Dedifferentiated amniotic fluid mesenchymal stem cell (primary cell): ENCODE measurements at regions not wholly inside any gene's neighbourhood (a gene's known extent, or its start where the extent isn't known, plus 50 kb on each side); places are given as distances from the start of the nearest gene placed in this dataset.
A peak's percentile ranks its signal among the peaks of the same experiment; 100 is the strongest.
"Not testable (repeated sequence)": the region's sequence is repeated elsewhere in the genome, so short reads cannot be mapped to it uniquely, and the experiment has no call there.

Source experiments
- DNase-seq: peaks from one replicate; pipeline ENCODE4 v3.0.0-alpha.2; 2016; ENCODE audit errors: extremely low spot score

- DNase-seq: no peak
These were observed 154.3 kb upstream of the TENT5A start for GRCh38 chr6:81906709-81907204.

DNA sequence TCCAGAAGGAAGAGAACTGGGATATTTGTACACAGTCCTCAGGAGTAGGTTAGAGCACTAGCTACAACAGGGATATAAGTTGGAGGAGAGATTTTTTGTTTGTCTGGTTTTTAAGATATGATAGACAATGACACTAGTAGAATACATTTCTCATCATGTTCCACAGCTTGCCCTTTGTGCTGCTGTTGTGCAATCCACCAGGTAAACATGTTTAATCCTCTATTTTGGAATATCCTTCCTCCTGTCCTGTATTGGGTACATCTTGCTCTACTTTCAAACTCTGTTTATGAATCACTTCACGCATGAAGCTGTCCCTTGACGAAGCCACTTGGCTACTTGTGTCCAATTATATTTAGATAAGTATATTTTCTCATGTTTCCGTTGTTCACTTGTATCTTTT is 153.6 kb upstream of the TENT5A start:
- no peak for DNase-seq

DNA sequence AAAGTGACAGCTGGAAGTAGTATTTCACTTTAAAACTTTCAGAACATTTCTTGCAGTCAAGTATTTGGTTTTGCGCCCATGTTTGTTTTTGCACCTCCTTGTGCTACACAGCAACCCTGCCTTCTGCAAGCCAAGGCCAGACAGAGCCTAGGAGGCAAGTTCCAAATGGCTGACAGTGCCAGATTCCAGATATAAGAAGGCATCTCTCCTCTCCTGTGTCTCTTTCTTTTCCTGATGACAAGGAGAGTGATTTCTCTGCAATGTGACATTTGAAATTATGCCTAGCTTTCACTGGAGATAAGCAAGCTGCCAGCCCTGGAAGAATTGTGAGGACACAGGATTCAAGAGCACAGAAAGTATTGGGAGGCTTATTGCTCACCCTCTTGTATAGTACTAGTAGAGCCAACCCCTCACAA is 149.1 kb upstream of the TENT5A start:
- DNase-seq: no peak

GRCh38 chr6:81900616-81901015 is 148.1 kb upstream of the TENT5A start:
- DNase-seq: no peak

GRCh38 chr6:81897793-81898192 is 145.3 kb upstream of the TENT5A start:
- no peak for DNase-seq

DNA sequence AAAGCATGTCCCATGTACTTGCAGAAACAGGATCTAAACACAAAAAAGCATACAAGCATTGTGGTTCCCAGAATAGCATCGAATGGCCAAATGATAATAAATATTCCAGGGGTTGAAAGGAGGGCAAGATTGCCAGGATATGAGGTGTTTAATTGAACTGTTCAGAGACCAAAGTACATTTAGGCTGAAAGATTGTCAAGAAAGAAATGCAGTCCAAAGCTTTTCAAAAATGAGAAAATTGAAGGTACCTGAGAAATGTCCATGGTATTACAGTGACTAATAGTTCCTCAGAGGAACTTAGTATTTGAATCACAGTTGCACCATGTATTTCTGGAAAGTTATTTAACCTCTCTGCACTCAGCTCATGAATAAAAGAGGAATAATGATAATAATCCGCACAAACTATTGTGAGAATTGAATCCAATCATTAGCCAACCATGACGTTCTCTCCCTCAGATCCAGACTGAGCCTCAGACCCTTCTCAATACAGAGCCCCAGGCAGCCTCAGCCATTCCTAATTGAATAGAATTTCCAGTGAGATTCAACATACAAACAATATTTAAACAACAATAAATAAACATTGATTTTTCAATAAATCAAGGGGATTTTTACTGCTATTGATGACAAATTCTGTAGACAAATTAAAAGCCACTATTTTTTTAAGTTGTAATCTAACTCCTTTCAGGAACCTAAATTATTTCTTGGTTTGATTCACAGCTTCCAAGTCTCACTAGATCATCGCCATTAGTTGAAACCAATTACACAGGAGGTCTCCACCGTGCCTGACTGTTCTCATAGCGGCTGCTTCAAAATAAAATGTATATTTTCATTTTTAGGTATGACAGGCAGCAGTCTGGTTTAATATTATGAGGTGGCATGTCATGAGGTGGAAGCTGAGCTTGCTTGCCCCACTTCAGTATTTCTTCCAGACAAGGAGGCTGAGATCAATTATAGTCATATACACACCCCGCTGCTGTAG is 144.3 kb upstream of the TENT5A start:
- no peak for DNase-seq

DNA sequence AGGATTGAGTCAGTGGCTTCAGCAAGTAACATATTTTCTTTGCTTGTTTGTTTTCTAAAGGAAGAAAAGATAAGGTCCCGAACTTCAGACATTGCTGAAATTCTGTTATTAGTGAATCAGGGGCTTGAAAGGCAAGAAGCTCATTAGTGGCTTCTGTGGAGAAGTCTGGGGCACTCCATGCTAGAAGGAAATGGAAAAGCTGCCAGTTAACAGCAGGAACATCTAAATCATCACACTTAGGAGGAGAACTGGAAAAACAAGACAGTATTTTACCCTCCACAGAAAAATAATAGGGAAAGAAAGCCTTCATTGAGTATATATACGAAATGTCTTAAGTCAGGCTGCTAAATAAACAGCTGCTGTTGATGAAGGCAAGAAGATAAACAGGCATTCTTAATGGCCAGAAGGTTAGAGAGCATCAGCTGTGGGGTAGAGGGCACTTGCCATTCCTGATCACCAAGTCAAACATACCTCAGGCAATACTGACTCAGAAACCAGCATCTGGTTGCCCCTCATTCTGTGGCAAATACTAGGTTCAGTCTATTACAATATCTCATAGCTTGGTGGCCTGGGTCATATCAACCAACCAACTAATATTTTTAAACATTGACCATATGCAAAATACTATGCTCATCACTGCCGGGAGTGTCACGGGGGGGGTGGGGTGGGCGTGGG is 143.2 kb upstream of the TENT5A start:
- peak; percentile 25 for DNase-seq

DNA sequence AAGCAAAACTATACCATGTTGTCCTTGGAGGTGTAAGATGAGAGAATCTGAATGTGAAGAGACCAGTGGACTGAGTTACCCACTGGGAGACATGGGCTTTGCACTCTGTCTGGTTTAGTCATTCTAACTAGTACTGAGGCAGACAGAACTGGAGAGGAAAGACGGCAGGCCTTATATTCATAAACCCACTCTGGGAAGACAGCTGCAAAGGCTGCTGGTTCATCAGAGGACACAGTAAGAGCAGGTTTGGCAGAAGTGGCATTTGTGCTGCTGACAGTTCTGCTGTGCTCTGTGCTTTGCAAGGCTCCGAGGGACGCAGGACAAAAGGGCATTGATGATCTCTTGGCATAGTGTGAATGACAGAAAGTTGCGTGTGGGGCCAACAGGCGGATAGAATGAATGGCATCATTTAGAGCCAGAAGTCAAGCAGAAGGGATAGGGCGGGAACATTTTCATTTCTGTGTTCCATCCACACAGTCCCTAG is 142.3 kb upstream of the TENT5A start:
- DNase-seq: no peak

GRCh38 chr6:81894306-81894705 is 141.8 kb upstream of the TENT5A start:
- DNase-seq: peak; percentile 38

DNA sequence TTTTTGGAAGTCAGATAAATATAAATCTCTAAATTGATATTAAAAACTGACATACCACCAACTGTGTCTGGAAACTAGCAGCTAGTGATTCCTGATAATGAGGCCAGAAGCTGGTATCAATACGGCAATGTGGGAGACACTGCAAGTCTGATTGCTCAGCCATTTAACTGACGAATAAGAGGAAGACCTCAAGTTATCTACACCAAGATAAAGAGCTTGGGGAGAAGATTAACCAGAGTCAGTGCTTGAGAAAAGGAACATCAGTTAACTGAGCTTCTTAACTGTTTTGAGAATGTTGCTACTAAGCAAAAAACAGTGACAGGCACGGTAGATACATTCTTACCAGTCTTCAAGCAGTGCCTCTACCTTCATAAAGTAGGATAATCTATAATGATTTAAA is 140.4 kb upstream of the TENT5A start:
- DNase-seq: no peak

DNA sequence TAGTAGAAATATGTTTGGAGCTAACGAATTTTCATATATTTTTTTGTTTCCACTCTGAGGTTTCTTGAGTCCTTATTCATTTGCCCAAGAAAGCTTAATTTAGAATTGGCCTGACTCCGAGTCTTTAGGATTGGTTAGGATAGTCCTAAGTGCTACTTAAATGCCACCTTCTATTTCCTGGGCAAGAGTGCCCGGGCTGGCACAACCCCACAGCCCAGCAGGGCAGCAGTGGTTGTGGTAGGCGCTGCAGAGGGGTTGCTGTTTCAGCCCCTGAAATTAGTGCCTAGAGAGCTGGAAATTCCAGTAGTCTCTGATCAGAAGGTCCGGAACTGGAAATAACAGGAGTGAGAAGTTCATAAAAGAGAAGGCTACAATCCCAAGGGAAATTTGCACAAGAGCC is 139.4 kb upstream of the TENT5A start:
- DNase-seq: no peak

GRCh38 chr6:81890846-81891245 is 138.4 kb upstream of the TENT5A start:
- DNase-seq: peak; percentile 56

DNA sequence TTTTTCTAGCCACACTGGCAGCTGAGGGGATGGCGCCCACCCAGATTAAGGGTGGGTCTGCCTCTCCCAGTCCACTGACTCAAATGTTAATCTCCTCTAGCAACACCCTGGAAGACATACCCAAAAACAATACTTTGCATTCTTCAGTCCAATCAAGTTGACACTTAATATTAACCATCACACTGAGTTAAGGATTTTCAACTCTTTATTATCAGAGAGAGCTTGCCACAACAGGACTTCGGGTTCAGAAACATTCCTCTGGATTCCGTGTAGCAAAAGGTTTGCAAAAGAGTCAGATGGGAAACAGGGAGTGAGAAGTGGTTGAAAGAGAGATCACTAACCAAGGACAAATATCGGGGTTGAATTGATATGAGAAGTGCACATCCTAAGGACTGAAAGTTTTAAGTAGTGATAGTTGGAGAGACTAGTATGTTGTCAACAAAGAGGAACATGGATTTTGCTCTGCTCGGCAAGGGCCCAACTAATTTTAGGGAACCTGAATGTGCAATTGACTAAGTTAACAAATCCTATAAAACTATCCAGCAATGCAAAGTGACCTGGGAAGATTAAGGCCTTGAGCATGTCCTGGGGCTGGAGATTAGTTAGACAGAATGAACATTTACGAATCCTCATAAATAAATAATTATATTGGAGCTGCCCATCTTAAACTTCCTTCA is 137.0 kb upstream of the TENT5A start:
- DNase-seq: no peak

DNA sequence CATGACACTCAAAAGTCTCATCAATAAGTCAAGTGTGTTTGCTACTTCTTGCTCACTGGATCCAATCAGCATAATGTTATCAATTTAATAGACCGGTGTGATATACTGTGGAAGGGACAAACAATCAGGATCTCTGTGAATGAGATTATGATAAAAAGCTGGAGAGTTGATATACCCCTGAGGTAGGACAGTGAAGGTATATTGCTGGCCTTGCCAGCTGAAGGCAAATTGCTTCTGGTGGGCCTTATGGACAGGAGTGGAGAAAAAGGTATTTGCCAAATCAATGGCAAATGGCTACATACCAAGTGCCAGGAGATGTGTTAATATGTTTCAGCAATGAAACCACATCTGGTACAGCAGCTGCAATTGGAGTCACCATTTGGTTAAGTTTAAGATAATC is 134.4 kb upstream of the TENT5A start:
- DNase-seq: not testable (repeated sequence)

DNA sequence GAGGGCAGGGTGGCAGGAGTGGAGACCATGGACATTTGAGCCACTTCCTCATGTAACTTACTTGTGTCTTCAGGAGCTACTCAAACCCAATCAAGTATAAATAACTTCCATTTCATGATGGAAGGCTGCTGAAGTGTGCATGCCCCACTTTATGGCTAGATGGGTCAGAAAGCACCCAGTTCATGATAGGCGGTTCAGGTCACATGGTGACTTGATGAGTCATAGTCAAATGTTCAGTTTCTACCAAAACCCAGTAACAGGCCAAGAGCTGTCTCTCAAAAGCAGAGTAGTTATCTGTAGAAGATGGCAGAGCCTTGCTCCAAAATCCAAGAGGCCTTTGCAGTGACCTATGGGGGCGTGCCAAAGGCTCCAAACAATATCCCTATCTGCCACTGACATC is 133.7 kb upstream of the TENT5A start:
- no peak for DNase-seq

GRCh38 chr6:81881660-81882059 is 129.2 kb upstream of the TENT5A start:
- DNase-seq: no peak

GRCh38 chr6:81878479-81878878 is 126.0 kb upstream of the TENT5A start:
- no peak for DNase-seq

DNA sequence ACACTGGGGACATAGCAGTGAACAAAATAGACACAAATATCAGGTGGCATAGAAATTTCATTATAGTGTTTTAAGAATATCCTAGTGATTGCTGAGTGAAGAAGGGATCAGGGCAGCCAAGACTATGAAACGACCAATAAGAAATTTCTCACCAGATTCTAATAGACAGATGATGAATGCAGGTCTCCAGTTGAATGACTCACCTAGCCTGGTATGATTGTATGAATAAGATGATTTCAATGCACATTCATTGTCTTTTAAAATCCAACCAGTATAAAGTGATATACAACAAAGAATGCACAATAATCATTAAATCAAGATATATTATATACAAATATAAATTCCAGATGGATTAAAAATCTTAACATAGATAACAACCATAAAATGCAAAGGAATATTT is 124.5 kb upstream of the TENT5A start:
- DNase-seq: no peak

- DNase-seq: no peak
These were observed 123.4 kb upstream of the TENT5A start for GRCh38 chr6:81875782-81876293.

- not testable (repeated sequence) for DNase-seq
These were observed 117.4 kb upstream of the TENT5A start for GRCh38 chr6:81869749-81870508.

DNA sequence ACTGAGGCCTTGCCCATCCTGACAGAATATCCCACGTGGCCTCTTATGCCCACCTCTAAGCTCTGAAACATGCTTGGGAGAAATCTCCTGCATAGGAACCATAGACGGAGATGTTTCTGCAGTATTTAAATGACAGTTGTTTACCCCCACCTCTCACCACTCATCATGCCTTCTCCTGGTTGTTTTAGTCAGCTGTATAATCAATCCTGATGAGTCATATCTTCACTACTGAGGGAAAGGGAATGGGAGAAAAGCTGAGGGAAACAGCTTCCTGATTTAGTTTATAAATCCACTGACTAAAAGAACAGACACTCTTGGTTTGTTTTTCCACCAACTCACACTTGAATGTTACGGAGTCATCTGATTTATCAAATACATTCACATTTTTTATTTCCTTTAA is 113.2 kb upstream of the TENT5A start:
- peak; percentile 23 for DNase-seq
